ENCODE measurements at regions not wholly inside any gene's neighbourhood (a gene's known extent, or its start where the extent isn't known, plus 50 kb on each side); places are given as distances from the start of the nearest gene placed in this dataset.

GRCh38 chr16:65936096-65936495, 430.4 kb upstream of the CDH5 start:
- no peak overlapping the region for H3K4me3 ChIP-seq (ENCODE audit: low read depth, low read length)

GRCh38 chr16:65934443-65934842, 432.0 kb upstream of the CDH5 start:
- no peak overlapping the region for H3K4me3 ChIP-seq (ENCODE audit: low read depth, low read length)

- H3K4me3 ChIP-seq (ENCODE audit: low read depth, low read length), result no peak overlapping the region
Observed at GRCh38 chr16:65933703-65934102, 432.8 kb upstream of the CDH5 start.

- H3K4me3 ChIP-seq (ENCODE audit: low read depth, low read length), result no peak overlapping the region
Observed at GRCh38 chr16:65932350-65933072, 434.0 kb upstream of the CDH5 start.

DNA sequence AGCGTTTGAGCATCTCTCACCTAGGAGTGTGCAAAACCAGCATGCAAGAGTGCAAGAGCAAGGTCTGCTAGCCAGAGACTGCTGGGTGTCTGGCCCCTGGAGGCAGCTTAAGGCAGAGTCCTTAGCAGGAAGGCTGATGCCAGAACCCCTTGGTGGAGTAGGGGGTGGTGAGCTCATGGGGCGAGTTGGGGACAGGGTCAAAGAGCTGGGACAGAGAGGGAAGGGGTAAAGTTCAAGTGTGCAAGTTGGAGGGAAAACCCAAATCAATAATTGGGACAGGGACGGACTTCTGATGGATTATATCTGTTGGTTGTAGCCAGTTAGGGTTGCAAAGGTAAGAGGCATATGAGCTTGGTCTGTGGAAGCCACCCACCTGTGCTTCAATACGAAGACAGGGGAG, 443.6 kb upstream of the CDH5 start:
- no peak overlapping the region for H3K4me3 ChIP-seq (ENCODE audit: low read depth, low read length)

DNA sequence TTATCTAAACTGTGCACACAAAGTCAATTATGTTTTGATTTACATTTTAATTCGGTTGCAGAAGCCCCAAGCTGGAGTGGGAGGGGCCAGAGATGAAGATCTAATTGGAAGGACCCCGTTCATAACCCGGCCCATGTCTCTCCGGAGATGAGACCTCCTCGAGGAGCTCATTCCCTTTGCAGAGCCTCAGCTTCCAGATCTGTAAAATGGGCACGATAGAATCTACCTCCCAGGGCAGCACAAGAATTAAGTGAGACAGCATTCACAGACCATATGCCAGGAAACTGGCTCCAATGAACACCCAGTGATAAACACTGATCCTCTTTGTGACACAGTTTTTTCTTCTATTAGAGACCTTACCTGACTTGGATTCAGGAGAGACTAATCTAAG, 446.5 kb upstream of the CDH5 start:
- no peak overlapping the region for H3K4me3 ChIP-seq (ENCODE audit: low read depth, low read length)

- H3K4me3 ChIP-seq (ENCODE audit: low read depth, low read length), result no peak overlapping the region
Observed at GRCh38 chr16:65919145-65919985, 447.1 kb upstream of the CDH5 start.

DNA sequence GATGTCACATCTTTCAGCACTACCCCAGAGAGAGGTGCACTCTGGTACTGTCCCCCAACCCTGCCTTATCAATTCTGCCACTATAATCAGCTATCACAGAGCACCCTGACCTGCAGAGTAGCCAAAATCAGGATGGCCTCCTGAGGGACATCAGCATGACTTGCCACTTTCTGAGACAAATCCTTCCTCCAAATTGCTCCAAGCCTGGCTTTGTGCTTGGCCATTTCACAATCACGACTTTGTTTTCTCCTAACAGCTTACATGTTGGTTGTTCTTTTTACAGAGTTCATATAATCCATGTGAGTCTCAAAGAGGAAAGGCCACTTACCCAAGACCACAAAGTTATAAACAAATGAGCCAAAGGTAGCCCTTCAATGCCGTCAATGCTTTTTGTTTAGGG, 449.0 kb upstream of the CDH5 start:
- H3K4me3 ChIP-seq (ENCODE audit: low read depth, low read length), result no peak overlapping the region

DNA sequence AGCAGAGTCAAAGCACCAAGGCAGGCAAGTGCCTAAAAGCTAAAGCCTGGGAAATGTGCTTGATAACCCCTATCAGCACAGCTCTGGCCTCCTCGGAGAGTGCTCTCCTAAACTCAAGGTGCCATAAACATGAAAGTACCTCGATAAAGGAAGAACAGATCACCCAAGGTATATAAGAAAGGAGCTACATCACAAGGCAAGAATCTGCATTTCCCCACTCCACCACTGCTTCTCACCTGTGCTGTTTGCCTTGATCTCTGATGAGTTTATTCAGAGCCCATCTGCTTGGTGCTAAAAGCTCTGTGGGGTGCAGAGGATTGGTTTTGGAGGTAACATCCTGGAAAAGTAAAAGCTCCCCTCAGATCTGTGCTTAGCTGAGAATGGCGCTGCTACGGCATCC, 449.5 kb upstream of the CDH5 start:
- H3K4me3 ChIP-seq (ENCODE audit: low read depth, low read length), result no peak overlapping the region

DNA sequence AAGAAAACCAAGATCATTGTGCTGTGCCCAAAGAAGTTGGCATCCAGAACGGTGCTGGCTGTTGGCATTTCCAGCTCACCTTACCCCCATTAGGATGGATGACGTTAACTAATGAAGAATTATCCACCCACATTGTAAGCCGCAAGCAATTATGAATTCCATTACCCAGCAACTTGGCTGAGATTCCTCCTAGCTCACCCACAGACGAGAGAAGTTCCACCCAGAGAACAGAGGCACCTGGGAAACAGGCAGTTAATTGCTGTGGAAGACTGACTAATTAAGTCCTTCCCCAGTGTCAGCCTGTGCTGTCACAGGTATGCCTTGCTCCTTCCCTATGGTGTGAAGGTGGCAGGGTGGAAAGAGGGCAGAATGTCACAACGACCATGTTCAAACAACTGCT, 456.2 kb upstream of the CDH5 start:
- no peak overlapping the region for H3K4me3 ChIP-seq (ENCODE audit: low read depth, low read length)

DNA sequence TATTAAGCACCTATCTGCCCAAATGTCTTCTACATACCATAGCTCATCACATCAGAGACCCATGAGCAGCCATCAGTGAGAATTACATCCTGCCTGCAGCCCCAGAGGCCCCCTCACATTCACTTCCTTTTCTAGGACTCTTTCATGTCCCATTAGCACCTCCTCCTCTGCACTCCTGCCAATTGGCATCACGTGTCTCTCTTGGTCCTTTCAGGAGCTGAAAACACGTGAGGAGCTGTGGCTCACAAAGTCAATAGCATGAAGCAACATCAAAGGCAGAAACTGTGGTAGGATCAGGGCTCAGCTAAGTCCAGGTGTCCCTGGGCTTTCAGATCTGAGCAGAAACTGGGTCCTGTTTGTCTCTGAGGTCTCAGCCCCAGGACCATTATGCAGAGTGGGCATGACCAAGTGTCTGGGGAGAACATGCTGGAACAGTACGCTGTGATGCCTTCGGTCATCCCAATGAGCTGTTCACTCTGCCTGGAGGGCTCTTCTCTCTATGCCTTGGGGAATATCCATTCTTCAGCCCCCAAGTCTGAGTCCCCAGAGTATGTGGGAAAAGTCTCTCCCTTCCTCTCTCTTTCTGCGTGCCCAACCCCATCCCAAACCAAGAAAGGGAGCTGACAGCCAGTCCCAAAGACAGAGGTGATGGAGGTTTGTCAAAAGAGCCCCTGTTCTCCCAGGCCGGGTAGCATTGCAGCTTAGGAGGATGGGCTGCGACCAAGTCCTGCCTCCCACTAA, 457.0 kb upstream of the CDH5 start:
- H3K4me3 ChIP-seq (ENCODE audit: low read depth, low read length), result no peak overlapping the region

DNA sequence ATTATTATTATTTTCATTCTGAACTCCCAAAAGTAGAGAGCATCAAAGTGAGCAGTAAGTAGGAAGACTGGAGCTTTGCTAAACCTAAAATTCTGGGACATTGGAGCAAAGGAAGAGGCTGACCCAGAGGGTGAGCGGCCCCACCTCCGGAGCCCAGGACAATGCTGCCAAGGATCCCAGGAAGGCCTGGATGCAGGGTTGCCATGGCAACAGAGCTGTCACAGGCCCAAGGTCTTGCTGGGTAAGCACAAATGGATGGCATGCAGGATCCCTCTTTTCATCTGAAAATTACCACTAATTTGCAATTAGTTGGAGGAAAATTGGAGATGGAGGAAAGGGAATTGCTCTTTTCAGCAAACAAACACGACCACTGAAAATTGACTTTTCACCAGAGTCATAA, 457.9 kb upstream of the CDH5 start:
- H3K4me3 ChIP-seq (ENCODE audit: low read depth, low read length), result no peak overlapping the region

DNA sequence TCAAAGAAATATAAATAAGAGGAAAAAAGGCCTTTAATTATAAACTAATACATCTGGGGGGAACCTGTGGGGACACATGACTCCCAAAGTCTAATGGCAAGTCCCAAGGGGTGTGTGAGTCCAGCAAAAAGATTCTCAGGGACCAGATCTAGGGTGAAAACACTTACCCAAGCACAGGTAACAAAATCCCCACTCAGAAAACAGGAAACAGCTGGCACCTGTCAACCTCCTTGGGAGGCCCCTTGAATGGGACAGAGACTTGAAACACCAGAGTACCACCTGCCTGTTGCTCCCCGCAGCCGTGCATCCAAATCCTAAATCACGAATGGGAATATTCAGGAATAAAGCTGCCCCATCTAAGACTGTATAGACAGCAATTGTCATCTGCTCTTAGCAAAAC, 461.2 kb upstream of the CDH5 start:
- H3K4me3 ChIP-seq (ENCODE audit: low read depth, low read length), result no peak overlapping the region

GRCh38 chr16:65896448-65897153, 469.9 kb upstream of the CDH5 start:
- H3K4me3 ChIP-seq (ENCODE audit: low read depth, low read length), result no peak overlapping the region

- H3K4me3 ChIP-seq (ENCODE audit: low read depth, low read length), result no peak overlapping the region
Observed at GRCh38 chr16:65895906-65896305, 470.6 kb upstream of the CDH5 start.

GRCh38 chr16:65895486-65895885, 471.0 kb upstream of the CDH5 start:
- H3K4me3 ChIP-seq (ENCODE audit: low read depth, low read length), result no peak overlapping the region

GRCh38 chr16:65890203-65890602, 476.3 kb upstream of the CDH5 start:
- no peak overlapping the region for H3K4me3 ChIP-seq (ENCODE audit: low read depth, low read length)

DNA sequence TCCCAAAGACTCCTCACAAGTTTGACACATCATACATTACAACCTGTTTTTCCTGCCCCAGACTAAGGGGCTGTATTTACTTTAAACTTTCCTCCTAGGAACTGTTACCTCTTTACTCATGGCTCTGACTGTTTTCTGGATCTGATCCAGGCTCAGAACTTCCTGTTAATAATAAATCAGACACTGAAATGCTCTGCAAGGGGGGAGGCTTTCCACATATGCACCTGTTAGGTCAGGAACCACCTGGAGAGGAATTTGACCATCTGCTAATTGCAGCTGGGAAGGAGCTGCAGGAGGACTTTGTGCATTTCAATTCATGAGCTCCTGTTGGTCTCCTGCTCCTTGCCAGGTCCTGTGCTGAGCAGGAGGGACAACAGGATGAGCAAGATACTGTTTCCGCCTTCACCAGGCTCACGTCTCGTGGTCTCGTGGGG, 476.9 kb upstream of the CDH5 start:
- H3K4me3 ChIP-seq (ENCODE audit: low read depth, low read length), result no peak overlapping the region

DNA sequence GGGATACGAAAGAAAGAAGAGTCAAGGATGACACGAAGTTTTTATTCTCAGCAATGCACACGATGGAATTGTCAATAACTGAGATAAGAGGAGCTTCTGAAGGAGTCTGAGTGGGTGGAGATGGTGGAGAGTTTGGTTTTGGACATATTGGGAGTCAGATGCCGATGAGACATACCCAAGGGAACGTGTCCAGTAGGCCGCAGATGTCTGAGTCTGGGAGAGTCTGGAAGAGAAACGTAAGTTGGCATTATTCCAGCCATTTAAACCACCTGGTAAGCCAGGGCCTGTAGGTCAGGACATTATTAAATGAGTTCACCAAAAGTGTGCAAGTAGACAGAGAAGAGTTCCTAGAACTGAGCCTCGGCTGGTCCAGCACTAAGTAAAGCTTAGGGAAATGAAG, 478.3 kb upstream of the CDH5 start:
- no peak overlapping the region for H3K4me3 ChIP-seq (ENCODE audit: low read depth, low read length)

- no peak overlapping the region for H3K4me3 ChIP-seq (ENCODE audit: low read depth, low read length)
Observed at GRCh38 chr16:65884018-65884417, 482.5 kb upstream of the CDH5 start.

- no peak overlapping the region for H3K4me3 ChIP-seq (ENCODE audit: low read depth, low read length)
Observed at GRCh38 chr16:65878347-65878746, 488.1 kb upstream of the CDH5 start.
